IMR-90 (cell line): ENCODE measurements at regions not wholly inside any gene's neighbourhood (a gene's known extent, or its start where the extent isn't known, plus 50 kb on each side); places are given as distances from the start of the nearest gene placed in this dataset.

Source experiments
- BHLHE40 ChIP-seq: fragments of 150-350 bp; IDR thresholded peaks from 2 replicates; pipeline ENCODE4 v1.6.1; 2016; ENCODE audit warnings: mild to moderate bottlenecking, low read depth, low read length
- POLR2A ChIP-seq: IDR thresholded peaks from 2 replicates; pipeline ENCODE4 v1.6.1; 2012; ENCODE audit warnings: mild to moderate bottlenecking, low read depth, low read length
- RFX5 ChIP-seq: IDR thresholded peaks from 2 replicates; pipeline ENCODE4 v1.8.0; 2012; ENCODE audit warnings: low read depth, mild to moderate bottlenecking, low read length, moderate library complexity
- TF ChIP-seq, protein P1 (sequence below): conservative IDR thresholded peaks from 2 replicates; pipeline ENCODE4 v1.5.1; 2012; ENCODE audit warnings: mild to moderate bottlenecking, low read depth, low read length, improper control_type of control experiment

DNA sequence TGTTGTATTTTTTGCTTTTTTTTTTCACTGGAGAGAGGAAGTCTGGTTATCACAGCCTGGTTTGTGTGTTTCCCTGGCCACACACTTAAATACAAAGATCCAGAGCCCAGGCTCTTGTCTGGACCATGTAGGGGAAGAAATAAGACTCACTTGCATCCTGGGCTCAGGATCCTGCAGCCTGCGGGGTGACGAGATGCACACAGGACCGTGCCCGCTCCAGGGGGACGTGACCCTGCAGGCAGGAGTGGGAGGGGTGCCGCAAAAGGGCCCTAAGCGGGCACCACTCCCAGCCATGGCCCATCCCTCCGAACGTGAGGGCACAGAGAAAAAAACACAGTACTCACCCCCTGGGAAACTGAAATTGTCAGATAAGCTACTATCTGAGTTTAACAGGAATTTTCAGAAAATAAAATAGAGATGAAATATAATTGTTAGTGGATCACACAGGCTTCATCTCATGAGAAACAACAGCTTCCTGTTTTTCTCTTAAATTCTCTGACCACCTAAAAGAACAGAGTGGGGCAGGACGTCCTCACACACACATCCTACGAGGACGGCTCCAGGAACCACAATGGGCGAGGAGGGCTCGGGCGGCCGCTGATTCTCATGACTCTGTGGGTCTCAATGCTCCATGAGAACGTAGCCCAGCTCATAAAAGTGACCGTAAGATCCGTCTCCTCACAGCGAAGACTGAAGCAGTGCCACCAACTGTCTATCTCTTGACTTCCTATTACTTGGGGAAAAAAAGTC is 142.6 kb upstream of the ALKAL2 start:
- TF ChIP-seq, protein P1, sequence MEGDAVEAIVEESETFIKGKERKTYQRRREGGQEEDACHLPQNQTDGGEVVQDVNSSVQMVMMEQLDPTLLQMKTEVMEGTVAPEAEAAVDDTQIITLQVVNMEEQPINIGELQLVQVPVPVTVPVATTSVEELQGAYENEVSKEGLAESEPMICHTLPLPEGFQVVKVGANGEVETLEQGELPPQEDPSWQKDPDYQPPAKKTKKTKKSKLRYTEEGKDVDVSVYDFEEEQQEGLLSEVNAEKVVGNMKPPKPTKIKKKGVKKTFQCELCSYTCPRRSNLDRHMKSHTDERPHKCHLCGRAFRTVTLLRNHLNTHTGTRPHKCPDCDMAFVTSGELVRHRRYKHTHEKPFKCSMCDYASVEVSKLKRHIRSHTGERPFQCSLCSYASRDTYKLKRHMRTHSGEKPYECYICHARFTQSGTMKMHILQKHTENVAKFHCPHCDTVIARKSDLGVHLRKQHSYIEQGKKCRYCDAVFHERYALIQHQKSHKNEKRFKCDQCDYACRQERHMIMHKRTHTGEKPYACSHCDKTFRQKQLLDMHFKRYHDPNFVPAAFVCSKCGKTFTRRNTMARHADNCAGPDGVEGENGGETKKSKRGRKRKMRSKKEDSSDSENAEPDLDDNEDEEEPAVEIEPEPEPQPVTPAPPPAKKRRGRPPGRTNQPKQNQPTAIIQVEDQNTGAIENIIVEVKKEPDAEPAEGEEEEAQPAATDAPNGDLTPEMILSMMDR: no peak
- no peak for TF ChIP-seq RFX5
- TF ChIP-seq POLR2A: no peak
- no peak for TF ChIP-seq BHLHE40
